Dedifferentiated amniotic fluid mesenchymal stem cell (primary cell): ENCODE measurements at regions not wholly inside any gene's neighbourhood (a gene's known extent, or its start where the extent isn't known, plus 50 kb on each side); places are given as distances from the start of the nearest gene placed in this dataset.
A peak's percentile ranks its signal among the peaks of the same experiment; 100 is the strongest.
"Not testable (repeated sequence)": the region's sequence is repeated elsewhere in the genome, so short reads cannot be mapped to it uniquely, and the experiment has no call there.

Experiments used
- DNase-seq: peaks from one replicate; pipeline ENCODE4 v3.0.0-alpha.2; 2016; ENCODE audit errors: extremely low spot score

DNA sequence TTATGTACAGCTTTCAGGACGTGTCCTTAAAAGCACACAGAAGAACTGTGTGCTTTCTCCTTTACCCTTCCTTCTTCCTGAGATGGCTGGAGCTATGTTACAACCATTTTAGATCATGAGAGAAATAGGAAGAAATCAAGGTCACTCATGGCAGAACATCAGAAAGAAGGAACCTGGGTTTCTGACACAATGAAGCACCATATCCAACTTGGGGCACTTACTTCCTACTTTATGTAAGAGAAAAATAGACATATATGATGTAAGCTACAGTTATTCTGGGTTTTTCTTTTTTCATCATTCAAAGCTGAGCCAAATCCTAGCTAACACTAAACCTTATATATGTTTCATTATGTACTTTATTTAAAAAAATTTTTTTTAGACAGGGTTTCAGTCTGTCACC is 79.5 kb downstream of the FAM161A start:
- no peak for DNase-seq

GRCh38 chr2:61771904-61772845 is 81.7 kb downstream of the FAM161A start:
- no peak for DNase-seq

DNA sequence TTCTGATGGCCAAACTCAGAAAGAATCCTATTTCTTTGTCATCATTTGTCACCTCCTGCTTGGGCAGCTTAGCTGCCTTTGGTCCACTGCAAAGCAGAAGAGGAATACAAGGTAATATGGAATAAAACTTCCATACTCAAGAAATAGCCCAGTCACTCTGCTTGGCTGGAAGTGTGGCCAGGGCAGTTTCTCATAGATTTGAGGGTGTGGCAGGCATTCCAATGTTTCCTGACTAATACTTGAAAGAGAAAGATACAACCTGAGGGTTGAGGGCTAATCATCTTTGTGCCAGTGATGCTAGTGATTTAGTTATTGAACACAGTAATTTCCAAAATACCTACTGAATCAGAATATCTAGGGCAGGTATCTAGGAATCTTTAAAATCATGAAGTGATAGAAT is 83.1 kb downstream of the FAM161A start:
- no peak for DNase-seq

DNA sequence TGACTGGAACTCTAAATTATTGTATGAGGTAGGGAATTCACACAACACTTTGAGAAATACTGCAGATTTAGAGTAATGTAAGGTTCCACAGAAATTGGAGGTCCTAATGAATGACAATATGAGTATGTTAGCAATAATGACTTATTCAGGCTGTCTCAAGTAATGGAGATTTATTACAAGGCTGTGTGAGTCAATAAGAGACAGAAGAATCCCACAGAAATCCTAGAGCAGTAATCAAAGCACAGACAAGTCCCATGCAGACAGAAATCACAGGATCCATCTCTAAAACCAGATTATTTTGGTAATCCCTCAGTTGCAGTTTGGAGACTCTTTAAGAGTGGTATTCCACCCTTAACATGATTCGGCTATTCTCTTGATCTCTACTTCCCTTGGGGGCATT is 83.6 kb downstream of the FAM161A start:
- DNase-seq, result no peak

DNA sequence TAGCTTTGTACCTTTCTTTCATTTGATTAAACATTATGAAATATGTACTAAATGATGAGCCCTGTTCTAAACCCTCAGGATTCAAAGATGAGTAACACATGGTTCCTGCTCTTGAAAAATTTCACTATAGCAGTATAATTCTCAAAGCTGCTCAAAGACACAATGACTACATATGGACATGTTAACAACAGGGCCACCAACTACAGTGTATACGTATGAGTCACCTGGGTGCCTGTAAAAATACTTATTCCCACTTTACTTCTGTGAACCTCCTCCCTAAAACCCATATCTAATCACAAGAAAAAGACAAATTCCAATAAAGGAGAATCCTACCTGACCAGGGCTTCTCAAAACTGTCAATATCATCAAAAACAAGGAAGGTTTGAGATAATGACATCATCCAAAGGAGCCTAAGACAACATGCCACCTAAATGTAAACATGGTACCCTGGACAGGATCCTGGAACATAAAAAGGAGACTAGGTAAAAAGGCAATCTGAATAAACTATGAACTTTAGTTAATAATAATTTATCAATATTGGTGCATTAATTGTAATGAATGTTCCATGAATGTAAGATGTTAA is 84.7 kb downstream of the FAM161A start:
- no peak for DNase-seq

DNA sequence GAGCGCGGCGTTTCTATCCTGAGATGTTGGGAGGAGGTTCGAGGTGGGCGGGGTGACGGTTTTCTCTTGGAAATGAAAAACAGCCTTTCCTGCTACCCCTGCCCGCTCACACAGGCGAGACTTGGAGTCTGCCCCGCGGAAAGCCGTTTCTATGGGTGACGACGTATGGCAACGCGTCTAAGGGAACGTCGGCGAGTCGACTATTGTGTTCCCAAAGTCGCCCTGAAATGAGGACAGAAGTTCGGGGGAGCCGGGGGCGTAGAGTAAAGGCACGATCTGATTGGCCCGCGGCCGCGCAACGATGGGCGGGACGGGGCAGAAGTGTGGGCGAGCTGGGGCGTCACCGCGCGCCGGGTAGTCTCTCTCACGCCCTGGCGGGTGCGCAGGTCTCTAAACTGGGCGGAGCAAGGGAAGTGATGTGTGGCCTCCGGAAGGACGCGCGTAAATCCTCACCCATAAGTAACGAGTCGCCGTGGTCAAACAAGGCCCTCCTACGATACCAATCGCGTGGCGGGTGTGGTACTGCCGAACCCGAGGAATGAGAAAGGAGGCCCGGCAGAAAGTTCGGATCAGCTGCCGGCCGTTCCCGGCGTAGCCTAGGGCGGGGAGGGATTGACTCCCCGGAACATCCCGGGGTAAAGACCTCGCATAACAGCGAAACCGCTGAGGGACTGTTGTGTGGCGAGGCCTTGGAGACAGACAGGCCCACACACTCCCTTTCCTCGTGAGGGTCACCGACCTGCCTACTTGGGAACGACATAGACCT is 89.6 kb downstream of the FAM161A start:
- peak; percentile 99 for DNase-seq

- DNase-seq, result peak; percentile 77
These were observed 90.2 kb downstream of the FAM161A start for GRCh38 chr2:61763605-61764034.

GRCh38 chr2:61762292-61762691 is 91.6 kb downstream of the FAM161A start:
- DNase-seq, result no peak

- peak; percentile 77 for DNase-seq
These were observed 94.1 kb downstream of the FAM161A start for GRCh38 chr2:61759718-61760117.

DNA sequence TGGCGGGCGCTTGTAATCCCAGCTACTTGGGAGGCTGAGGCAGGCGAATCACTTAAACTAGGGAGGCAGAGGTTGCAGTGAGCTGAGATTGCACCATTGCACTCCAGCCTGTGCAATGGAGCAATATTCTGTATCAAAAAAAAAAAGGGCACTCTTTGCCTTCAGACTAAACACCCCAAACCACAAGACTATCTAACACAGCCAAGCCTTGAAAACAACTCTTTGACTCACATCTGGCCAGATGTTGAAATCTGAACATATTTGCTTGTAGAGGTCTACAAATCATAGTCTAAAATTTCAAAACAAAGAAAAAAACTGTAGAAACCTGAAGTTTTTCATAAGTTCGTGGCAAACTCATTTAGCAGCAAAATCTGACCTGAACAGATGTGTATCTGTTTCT is 94.9 kb downstream of the FAM161A start:
- DNase-seq, result peak; percentile 84

- DNase-seq, result no peak
These were observed 95.7 kb downstream of the FAM161A start for GRCh38 chr2:61758159-61758558.

DNA sequence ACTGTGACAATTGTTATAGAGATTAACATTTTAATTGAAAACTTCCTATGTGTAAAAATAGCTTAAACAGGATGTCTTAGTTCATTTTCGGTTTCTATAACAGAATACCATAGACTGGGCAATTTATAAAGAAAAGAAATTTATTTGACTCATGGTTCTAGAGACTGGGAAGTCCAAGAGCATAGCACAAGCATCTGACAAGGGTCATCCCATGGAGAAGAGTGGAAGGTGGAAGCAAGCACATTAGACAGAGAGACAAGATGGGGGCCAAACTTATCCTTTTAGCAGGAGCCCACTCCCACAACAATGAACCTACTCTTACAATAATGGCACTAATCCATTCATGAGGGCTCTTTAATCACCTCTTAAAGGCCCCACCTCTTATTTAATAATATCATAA is 100.3 kb downstream of the FAM161A start:
- DNase-seq, result no peak

DNA sequence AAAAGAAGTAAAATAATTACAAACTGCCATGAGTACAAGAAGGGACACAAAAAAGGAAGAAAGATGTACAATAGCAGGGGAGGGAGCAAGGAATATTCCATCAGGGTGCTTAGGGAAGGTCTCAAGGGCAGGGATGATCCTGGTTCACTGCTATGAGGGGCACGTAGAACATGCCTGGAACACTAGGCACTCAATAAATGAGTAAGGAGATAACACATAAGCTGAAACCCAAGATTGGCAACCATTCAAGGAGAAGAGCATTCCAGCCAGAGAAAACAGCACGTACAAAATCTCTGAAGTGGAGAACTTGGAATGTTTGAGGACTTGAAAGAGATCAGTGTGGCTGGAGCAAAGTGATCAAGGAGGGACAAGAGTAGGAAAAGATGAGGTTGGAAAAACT is 103.2 kb downstream of the FAM161A start:
- DNase-seq, result no peak

DNA sequence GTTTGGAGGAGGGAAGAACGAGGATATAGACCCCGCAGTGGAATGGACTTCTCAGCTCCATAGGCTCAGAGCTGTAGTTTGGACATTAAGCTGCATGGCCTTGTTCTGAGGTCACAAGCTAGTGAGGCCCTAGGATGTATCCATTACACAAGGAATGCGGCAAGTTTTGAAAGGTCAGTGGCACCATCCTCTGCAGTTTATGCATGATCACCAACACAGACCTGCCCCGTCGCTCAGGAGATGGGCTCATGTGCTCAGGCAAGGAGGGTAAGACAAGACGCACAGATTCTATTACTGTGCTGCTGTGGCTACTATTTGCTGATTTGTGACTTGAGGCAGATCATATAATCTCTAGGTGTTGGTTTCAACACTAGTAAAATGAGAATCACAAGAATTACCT is 110.9 kb downstream of the FAM161A start:
- DNase-seq, result no peak

DNA sequence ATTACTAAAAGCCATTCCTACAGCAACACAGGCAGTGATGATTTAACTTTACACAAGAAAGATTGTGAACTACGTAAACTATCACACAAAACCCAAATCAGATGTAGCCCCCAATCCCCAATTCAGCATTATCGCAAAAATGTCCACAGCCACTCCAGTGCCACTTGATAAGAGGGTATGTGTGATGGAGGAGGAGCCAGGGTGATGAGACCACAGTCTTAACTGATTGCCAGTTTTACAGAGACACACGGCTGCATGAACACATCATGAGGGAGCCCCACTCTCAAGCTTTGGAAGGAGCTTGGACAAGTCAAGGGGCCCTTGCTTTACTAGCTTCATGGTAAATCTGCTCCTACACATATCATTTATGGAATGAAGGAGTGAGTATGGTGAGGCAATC is 116.0 kb downstream of the FAM161A start:
- no peak for DNase-seq

- no peak for DNase-seq
These were observed 116.9 kb downstream of the FAM161A start for GRCh38 chr2:61736953-61737352.

DNA sequence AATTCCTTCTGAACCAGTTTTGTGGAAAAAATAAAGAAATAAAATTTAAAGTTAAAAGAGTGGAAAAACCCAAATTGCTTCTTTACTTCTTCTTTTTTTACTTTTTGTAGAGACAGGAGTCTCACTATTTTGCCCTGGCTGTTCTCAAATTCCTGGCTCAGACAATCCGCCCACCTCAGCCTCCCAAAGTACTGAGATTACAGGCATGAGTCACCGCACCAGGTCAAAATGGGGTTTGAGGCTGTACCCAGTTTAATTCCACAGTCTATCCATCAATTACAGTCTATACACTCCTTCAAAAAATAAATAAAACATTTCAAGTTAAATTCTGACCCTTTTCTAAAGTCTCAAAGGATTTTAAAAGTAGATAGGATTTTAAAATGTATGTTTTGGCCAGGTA is 120.3 kb downstream of the FAM161A start:
- no peak for DNase-seq

- DNase-seq, result no peak
These were observed 121.1 kb downstream of the FAM161A start for GRCh38 chr2:61732787-61733186.

- no peak for DNase-seq
These were observed 126.1 kb downstream of the FAM161A start for GRCh38 chr2:61727746-61728145.

GRCh38 chr2:61726456-61727209 is 127.2 kb downstream of the FAM161A start:
- no peak for DNase-seq

DNA sequence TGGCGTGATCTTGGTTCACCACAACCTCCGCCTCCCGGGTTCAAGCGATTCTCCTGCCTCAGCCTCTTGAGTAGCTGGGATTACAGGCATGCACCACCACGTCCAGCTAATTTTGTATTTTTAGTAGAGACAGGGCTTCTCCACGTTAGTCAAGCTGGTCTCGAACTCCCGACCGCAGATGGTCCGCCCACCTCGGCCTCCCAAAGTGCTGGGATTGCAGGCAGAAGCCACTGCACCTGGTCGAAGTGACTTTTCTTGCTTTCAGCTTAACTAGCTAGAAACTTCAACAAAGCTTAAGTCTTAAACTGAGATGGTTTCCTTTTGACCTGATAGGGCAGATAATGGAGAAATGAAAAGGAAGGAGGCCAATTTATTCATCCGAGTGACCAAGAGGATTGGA is 130.5 kb downstream of the FAM161A start:
- not testable (repeated sequence) for DNase-seq

DNA sequence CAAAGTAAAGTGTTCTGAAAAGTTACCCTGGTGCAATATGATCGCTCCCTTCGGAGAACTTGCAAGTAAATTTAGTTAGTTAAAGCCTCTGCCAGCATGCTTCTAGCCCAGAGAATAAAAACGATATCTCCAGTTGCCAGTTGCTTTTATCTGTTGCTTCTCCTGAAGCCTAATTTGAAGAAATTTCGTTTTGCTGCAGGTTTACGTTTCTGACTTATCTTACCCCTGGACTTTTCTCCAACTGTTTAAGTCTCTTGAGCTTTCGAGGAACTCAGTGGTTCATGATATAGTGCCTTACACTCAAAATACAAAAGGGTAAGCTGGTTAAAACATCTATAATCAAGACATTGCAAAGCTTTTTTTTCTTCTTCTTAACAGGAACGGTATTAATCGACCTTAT is 131.1 kb downstream of the FAM161A start:
- DNase-seq, result no peak
